DMS153 (cell line): ENCODE measurements at regions not wholly inside any gene's neighbourhood (a gene's known extent, or its start where the extent isn't known, plus 50 kb on each side); places are given as distances from the start of the nearest gene placed in this dataset.

ENCODE experiments used
- DNase-seq: peaks from one replicate; lab custom pipeline; 2025; lab: John Stamatoyannopoulos, UW

DNA sequence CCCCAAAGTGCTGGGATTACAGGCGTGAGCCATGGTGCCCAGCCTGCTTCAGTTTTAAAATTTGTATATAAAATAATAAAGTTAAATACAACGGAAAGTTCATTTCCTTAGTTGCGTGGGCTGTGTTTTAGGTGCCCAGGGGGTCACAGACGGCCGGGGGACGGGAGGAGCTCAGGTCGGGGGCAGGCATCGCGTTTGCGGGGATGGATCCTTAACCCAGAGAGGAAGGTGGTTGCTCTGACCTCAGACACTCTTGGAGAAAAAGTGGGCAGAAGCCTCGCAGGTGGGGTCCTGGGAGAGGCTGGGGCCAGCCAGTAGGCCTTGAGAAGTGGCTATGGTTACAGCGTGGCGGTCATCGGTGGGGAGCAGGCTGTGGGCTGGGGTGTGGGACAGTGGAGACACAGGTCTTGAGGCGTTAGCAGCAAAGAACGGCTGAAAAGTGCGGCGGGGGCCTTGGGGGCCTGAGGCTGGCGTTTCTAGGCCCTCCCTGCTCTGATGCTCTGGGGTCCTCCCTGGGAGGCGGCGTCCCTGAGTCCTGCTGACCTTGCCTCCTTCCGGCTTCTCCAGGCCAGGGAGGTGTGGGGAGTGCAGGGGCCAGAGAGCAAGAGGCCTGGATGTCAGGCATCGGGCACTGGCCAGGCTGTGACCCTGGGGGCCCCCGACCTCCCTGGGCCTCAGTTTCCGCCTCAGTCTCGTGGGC, 54.4 kb downstream of the UNCX start:
- no peak for DNase-seq

DNA sequence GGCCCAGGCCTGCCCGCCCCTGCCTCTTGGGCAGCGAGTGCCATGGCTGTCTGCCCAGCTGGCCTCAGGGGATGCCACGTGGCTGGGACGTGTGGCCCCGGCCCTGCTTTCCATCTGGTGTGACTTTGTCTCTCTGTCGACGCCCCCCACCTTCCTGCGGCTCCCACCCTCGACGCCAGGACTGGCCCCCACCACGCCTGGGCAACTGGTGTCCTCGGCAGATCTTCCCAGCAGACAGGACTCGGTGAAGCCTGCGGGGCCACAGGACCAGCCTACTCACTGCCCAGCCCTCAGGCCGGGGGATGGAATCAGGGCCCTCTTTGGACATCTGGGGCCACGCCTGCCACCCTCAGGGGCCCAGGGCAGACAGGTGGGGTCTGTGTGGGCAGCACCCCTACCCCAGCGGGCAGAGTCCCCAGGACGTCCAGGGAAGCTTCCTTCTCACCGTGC, 55.1 kb downstream of the UNCX start:
- no peak for DNase-seq

DNA sequence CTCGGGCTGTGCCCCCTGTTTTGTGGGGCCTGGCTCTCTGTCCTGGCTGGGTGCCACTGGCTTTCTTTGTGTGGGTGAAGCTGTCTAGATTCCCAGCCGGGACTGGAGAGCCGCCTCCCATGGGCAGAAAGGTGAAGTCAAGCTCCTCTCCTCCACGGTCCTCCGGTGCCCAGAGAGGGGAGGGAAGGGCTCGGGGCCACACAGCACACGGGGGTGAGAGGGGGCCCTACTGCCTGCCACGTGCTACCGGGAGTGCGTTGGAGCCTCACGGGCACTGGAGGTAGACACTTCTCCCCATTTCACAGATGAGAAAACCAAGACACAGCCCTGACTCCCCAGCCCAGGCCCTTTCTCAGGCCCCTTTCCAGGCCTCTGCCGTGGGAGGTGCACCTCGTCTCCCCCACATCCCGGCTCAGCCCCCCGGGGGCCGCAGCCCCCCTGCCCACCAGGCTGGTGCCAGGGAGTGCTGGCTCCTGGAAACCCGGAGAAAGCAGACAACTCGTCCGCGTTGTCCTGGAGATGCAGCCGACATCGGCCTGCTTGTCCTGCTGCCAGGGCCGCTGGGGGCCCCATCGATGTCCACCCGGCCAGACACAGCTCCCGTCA, 55.8 kb downstream of the UNCX start:
- no peak for DNase-seq

DNA sequence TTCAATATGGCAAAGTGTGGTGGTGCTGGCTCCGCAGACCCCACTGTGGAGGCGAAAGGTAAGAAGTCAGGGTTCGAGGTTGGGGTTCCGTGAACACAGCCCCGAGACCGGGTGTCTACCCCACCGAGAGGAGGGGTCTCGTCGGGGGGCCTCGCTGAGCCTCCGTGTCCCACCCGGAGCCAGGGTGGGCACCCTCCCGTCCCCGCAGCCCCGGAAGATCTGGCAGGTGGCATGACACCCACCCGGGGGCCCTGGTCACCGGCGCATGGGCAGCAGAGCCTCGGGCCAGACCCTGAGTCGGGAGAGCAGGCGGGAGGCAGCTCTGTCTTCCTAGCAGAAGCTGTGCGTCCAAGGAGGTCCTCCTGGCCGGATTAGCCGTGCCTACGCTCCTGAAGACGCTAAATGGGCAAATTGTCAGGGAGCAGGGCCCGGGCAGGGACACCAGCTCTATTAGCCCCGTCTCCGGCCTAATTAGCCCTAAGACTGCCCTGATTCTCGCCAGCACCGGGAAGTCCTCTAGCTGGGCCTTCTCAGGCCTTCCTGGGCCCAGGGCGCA, 56.4 kb downstream of the UNCX start:
- DNase-seq = no peak

DNA sequence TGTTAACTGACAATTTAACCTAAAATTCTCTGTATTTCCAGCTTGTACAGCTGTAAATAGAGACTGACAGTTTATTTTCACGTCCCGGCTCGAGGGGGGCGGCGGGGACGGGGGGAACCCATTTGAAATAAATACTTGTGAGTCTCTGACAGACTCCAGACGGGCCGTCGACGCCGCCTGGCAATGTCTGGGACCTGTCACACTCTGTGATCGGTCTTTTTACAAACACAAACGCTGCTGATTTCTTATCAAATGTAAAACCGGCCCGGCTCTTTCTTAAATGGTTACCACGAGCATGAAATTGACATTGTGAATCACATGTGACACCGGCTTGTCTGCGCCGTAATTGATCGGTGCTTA, 57.0 kb downstream of the UNCX start:
- DNase-seq = no peak

DNA sequence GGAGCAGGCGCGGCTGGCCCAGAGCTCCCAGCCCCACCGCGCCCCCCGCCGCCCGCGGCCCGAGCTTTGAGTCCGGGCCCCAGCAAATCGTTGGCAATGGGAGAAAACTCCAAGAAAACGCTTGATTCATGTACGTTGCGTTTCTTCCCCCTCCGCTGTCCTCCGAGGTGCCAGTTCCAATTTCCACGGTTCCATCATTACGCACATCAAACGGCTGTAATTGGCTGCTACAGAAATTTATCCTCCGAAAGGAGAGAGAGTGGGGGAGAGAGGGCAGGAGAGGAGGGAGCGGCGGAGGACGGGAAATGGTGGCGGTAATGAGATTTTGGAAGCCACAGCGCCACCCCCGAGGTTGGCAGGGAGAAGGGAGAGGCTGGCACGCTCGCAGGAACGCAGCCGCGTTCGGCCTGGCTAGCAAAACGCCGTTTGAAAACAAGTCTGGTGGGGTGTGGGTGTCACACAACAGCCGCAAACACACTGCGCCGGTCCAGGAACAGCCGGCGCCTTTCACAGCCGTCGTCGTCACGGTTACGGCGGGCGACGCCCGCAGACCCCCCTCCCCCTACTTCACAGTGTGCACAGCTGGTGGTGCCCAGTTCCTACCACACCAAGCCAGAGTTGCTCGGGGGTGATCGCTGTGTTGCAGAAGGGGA, 57.5 kb downstream of the UNCX start:
- DNase-seq = peak; percentile 39

DNA sequence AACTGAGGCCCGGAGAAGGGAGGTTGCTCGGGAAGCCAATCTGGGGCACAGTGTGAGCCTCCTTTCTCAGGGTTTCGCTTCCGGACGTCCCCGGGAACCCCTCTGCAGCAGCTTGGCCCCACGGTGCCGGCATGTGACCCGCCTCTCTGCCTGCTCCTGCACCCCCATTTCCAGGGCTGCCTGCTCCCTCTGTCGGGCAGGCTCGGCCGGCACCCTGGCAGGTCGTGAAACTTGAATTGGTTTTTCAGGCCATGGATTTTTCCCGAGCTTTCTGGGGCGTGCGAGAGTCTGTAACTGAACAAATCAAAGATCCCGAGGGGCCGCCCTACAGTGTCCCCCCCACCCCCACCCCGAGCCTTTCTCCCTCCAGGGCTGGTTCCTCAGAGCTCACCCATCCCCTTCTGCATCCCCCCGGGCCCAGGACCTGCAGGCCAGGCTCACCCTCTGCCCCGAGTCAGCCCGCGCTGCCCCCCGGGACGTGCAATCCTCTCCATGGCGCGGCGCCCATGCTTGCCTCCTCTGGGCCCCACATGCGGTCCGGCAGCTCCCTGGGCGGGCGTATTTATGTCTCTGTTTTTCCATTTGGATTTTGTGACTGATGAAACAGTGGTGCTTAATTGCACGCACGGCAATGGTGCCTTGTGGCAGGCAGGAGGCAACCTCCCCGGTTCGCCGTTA, 58.1 kb downstream of the UNCX start:
- no peak for DNase-seq

DNA sequence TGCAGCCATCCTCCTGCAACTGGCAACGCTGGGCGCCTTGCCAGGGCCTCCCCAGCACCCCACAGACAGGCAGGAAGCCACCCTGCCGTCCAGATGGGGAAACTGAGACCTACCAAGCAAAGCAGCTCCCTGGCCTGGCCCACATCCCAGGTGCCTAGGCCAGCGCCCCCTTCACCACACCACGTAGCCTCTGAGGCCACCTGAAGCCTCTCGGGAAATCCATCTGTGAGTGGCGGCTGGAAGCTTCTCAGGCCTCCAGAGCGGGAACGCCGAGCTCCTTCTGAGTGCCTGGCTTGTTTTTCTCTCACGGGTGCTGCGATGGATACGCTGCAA, 58.7 kb downstream of the UNCX start:
- no peak for DNase-seq

DNA sequence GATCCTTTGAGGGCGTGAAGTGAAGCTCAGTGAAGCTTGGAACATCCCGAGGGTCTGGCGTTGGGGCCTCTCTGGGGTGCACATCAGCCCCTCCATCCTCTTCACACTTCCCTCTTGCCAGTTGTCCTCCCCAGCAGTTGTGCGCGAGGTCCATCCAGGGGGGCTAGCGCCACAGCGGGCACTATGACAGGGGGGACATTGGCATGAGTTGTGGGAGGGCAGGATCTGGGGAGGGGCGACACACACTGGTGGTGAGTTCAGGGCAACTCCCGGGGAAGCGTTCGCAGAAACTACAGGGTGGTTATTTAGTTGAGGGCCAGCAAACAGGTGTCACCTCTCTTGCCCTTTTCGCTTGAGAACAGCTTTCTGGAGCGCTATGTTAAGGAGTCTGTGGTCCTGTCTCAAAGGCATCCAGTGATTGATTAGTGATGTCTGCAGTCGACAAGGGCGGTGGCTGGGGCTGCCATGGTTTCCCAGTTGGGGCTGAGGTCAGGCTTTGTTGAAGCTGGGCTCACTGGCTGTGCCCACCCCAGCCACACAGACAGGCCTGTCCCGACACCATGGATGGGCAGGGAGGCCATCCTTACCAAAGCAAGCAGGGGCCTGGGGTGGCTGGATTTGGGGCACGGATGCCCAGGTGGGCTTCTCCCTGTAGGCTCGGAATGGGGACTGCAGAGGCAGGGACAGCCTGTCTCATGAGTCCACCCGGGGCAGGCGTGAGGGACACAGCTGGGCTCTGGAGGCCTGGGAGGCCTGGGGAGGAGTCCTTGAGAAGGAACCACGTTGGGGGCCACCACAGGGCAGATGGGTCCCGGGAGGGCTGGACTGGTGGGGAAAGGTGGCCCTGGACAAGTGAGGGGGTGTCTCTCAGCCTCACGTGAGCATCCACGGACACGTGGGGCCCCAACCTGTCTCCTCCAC, 59.4 kb downstream of the UNCX start:
- DNase-seq = no peak

DNA sequence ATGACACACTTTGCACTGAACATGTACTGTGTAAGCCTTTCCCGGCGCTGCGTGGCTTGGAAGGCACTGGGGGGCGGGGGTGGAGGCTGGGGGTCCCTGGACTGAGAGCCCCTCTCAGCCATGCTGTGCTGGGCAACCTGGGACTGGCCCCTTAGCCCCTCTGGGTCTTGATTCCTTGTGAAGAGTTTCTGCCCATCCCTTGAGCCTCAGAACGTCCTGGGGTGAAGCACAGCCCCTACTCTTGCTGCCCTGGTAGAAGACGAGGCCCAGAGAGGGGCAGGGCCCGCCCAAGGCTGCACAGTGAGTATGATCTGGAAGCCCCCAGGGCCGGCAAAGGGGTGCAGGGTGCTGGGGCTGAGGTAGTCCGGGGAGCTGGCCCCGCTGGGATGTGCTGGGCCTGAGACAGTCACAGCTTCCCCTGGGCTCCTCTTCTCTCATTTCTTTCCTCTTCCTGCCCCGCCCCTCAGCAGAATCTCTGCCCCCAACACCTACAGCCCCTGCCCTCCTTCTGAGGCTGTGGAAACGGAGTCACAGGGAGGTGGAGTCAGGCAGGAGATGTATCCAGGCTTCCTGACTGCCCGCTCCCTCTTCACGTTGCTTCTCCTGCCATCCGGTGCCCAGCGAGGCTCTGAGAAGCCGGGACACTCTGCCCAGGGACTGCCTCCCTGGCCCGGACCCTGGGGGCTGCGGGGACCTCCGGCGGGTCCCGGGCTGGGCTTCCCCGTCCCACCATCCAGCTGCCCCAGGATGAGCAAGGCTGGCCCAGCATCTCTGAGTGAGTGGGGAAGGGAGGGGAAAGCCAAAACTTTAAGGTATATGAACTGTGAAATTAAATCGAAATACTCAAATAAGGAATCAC, 60.5 kb downstream of the UNCX start:
- no peak for DNase-seq

DNA sequence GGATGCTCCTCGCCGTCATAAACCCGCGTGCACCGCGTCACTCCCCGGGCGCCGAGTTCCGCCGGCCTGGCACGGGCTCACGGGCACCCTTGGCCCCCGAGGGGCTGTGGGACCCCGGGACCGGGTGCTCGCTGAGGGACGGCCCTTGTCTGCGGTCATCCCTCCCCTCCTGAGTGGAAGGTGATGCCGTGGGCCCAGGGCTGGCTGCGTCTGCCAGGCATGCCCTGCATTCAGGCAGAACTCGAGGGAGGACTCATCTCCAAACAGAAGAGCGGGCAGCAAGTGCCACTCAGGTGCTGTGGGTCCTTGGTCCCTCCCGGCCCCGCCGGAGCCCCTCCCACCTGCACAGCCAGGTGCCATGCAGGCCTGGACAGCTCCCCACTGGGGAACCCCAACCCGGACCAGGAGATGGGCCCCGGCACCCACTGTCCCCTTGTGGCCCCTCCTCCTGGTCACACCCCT, 61.3 kb downstream of the UNCX start:
- DNase-seq = no peak

DNA sequence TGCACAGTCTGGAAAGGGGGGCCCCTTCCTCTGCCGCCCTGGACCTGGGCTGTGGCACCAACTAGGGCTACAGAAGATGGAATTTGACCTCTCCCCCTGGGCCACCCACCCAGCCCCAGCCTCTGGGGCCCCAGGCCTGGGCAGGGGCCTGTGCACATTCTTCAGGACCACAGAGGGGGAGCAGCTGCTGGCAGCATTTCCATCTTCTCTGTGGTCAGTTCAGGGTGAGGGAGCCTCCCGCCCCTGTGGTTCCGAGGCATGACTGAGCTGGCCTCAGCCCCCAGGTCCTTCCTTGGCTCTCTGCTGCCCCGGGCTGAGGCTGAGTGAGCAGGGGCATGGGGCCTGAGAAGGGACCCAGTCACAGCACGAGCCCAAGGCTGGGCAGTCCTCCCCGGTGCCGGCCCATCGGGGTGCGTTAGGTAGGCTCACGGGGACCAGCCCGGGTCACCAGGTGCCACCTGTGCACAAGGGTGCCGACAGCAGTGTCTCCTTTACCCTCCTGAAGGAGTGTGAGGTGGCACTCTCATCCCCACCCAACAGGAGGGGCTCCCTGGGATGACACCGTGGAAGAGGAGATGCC, 63.2 kb downstream of the UNCX start:
- DNase-seq = no peak

DNA sequence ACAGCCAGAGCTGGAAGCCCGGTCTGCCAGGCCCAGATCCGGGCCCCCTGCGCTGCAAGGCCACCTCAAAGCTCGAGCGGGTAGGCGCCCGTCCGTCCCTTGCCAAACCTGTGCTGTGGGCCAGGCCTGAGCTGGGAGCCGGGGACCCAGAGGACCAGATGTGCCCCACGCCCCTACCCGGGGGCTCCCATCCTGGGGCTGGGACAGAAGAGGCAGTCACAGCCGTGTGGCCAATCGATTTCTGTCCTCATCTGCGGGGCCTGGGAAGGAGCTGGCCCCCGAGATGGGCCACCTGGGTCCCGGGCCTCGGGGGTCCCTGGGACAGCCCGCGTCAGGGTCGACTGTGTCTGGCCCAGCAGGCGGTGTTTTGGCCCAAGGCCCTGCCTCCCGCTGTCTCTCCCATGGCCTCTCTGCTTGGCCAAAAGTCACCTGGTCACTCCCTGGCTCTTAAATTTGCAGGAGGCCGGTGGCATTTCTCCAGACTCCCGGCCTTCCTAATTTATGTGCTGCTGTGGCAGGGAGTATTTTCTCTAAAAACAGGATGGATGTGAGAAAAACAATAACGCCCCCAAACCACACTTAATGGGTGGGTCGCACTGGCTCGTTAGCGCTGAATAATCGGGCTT, 63.8 kb downstream of the UNCX start:
- DNase-seq = no peak

DNA sequence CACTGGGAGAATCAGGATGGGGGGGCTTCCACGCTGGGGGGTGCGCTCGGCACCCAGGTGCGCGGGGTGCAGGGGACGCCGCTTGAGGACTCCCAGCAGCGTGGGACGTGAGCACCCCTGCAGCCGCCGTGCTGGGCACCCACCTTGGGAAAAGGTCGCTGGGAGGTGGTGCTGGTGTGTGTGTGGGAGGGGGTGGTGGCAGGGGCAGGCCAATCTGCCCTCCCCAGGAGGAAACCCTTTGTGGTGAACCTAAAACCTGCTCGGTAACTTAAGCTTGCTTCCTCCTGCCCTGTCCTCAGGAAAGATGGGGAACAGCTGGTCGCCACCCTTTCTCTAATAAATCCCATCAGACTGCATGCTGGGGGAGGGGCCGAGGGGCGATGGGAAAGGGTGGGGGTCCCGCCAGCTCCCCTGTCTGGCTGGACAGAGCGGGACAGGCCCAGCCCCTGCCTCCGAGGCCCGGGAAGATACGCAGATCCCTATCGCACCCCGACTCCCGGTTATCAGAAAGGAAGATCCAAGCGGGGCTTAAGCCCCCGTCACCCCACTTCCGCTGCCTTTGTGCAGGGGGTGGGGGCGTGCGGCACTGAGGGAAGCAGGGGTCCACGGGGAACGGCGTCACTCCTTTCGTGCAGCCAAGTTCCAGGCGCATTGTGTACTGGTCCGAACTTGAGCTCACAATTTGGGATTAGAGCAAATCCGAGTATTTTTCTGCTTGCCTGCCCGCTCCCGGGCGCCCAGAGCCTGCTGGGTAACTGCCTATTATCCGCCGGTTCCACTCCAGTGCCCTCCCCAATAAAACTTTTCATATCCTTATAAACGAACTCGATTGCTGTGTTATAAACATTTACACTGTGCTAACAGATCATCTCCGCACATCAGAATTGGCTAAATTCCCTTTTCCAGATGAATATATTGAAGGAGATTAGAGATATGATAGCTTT, 64.6 kb downstream of the UNCX start:
- no peak for DNase-seq

DNA sequence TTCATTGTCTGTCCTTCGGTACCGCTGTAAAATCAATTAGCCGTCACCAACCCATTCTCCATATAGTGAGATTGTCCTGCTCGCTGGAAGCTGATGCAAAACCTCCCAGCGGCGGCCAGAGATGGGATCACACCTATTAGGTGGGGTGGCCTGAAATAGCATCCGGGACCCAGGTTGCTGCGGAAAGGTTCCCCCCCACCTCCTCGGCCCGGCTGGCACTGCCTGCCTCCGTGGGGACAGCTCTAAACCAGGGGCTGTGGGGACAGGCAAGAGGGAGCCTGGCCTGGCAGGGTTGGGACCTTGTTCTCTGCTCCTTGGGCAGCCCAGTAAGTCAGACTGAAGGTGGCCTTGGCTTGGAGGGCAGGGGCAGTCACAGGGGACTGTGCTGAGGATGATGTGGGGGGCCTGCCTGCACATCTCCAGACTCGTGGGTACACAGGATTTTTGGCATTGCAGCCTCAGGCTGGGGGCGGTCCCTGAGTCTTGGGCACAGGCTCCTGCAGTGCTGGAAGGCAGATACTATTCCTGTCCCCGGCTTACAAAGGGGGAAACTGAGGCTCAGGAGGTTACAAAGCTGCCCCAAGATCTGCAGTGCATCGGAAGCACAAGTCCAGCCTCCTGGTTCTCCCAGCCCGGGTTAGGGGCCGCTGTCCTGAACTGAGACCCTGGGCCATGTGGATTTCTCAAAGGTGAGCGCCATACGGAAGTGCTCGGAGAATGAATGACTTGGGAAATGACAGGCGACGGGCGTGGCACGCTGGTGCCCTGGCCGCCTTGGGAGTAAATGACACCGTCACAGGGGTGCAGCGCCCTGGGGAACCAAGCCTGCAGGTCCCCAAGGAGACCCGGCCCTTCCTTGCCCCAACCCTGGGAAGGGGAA, 65.6 kb downstream of the UNCX start:
- DNase-seq = no peak

DNA sequence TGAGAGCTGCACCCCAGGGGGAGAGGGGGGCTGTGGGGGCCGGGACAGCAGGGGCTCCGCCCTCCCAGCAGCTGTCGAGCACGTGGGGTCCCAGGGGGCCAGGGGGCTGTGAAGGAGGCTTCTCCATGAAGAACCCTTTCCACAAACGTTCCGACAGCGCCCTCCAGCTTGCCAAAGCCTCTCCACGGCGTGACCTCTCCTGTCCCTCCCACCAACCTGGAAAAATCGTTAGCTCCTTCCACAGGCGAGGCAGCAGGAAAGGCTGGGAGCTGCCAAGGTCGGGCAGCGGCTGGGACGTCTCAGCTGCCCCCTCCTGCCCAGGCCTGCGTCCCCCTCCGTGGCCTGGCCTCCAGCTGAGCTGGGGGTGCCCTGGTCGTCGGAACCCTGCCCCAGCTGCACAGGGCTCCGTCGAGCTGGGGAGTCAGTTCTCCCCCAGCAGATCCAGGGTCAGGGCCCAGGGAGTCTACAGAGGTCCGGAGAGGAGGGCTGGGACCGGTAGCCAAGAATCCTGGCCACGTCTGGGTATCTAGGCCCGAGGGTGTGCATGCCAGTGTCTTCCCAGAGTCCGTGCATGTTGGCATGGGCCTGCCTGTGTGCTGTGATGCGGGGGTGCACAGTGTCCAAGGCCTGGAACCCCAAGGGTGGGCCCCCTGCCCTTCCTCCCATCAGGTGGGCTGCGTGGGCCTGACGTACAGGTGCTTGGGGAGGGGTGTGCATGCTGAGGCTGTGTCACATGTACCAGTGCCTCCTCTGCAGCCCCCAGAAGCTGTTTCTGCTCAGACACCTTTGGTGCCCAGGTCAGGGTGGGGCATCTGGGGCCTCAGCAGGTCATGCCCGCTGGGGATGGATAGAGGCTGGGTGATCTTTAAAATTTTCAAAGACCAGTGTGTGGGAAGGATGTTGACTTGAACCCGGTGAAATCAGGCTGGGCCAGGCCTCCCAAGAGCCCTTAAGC, 66.5 kb downstream of the UNCX start:
- DNase-seq = no peak
